Subcutaneous abdominal adipose tissue (tissue), 5 donors: ENCODE measurements at regions not wholly inside any gene's neighbourhood (a gene's known extent, or its start where the extent isn't known, plus 50 kb on each side); places are given as distances from the start of the nearest gene placed in this dataset.

Source experiments
- H3K27ac ChIP-seq: one replicate; pipeline ENCODE4 v1.7.0; 2013; ENCODE audit warnings: low read depth, mild to moderate bottlenecking, inconsistent platforms, low read length, moderate library complexity
- H3K27me3 ChIP-seq, 5 donors: one replicate each; pipeline ENCODE4 v1.7.0; 2013; ENCODE audit warnings: low read length in 5 of 5, inconsistent platforms in 1 of 5; ENCODE audit not compliant: control insufficient read depth in 5 of 5, insufficient read depth in 4 of 5
- H3K36me3 ChIP-seq, 5 donors: one replicate each; pipeline ENCODE4 v1.7.0; 2013; ENCODE audit warnings: low read length in 5 of 5; ENCODE audit not compliant: control insufficient read depth in 5 of 5, insufficient read depth in 5 of 5
- H3K4me1 ChIP-seq, 5 donors: one replicate each; pipeline ENCODE4 v1.7.0; 2013; ENCODE audit warnings: low read length in 5 of 5, mild to moderate bottlenecking in 3 of 5, moderate library complexity in 1 of 5; ENCODE audit not compliant: control insufficient read depth in 5 of 5, insufficient read depth in 5 of 5
- H3K4me3 ChIP-seq, 5 donors: one replicate each; pipeline ENCODE4 v1.7.0; 2013; ENCODE audit warnings: low read length in 5 of 5, low read depth in 1 of 5
- H3K9ac ChIP-seq, 5 donors: one replicate each; pipeline ENCODE4 v1.7.0; 2013; ENCODE audit warnings: low read length in 5 of 5, mild to moderate bottlenecking in 4 of 5, moderate library complexity in 3 of 5
- H3K9me3 ChIP-seq, 5 donors: one replicate each; pipeline ENCODE4 v1.7.0; 2013; ENCODE audit warnings: low read length in 5 of 5; ENCODE audit not compliant: control insufficient read depth in 5 of 5
- donor health status: healthy.
- donor health status: healthy.
- donor health status: healthy.
- donor health status: healthy.
- donor health status: healthy.

DNA sequence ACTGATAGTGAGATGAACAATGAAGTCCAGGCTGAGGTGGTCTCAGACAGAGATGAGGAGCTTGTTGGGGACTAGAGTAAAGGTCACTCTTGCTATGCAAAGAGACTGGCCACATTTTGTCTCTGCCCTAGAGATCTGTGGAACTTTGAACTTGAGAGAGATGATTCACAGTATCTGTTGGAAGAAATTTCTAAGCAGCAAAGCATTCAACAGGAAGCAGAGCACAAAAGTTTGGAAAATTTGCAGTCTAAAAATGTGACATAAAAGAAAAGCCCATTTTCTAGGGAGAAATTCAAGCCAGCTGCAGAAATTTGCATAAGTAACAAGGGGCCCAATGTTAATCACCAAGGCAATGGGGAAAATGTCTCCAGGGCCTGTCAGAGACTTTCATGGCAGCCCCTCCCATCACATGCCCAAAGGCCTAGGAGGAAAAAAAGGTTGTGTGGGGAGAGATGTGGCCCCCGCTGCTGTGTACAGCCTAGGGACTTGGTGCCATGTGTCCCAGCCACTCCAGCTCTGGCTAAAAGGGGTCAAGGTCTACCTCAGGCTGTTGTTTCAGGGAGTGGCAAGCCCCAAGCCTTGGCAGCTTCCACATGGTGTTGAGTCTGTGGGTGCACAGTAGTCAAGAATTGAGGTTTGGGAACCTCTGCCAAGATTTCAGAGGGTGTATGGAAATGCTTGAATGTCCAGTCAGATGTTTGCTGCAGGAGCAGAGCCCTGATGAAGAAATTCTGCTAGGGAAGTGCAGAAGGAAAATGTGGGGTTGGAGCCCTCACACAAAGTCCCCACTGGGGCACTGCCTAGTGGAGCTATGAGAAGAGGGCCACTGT is 262.8 kb downstream of the DKK2 start:
- peaks cover 0 to 12% (median 8%) of the 10 kb centered on the region in 5 donors for H3K4me1 ChIP-seq
- H3K27me3 ChIP-seq: no peaks in the 10 kb centered on the region
- H3K36me3 ChIP-seq: no peaks in the 10 kb centered on the region
- no peak overlapping the region for H3K27ac ChIP-seq
- no peak overlapping the region for H3K4me3 ChIP-seq
- no peak overlapping the region for H3K9ac ChIP-seq
- no peaks in the 10 kb centered on the region for H3K9me3 ChIP-seq

- Histone ChIP-seq H3K9me3 (no peaks in the 10 kb centered on the region), H3K9ac (no peak overlapping the region), H3K4me1 (peaks cover 2 to 22% (median 13%) of the 10 kb centered on the region in 5 donors), H3K27ac (no peak overlapping the region), H3K27me3 (no peaks in the 10 kb centered on the region), H3K36me3 (no peaks in the 10 kb centered on the region), H3K4me3 (no peak overlapping the region)
These were observed 268.1 kb downstream of the DKK2 start for GRCh38 chr4:106767991-106768390.

DNA sequence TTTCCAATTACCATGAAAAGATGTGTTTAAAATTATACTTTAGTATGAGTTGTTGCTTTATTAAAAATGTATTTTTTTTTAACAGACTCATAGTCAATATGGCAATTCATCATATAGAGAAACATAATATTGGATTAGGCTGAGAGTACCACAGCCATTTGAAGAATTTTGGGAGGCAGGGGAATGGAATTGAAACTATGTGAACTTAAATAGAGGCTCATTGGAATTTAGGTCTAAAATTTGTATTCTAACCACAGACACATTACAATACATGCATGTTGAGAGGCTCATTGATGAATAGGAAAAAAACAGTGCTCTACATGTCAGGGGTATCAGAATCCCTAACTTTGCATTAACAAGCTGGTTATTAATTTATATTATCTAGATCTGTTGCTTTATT is 269.6 kb downstream of the DKK2 start:
- Histone ChIP-seq H3K9ac (no peak overlapping the region), H3K4me3 (no peak overlapping the region), H3K27me3 (no peaks in the 10 kb centered on the region), H3K27ac (no peak overlapping the region), H3K4me1 (peaks cover 3 to 32% (median 15%) of the 10 kb centered on the region in 5 donors), H3K36me3 (no peaks in the 10 kb centered on the region), H3K9me3 (no peaks in the 10 kb centered on the region)

DNA sequence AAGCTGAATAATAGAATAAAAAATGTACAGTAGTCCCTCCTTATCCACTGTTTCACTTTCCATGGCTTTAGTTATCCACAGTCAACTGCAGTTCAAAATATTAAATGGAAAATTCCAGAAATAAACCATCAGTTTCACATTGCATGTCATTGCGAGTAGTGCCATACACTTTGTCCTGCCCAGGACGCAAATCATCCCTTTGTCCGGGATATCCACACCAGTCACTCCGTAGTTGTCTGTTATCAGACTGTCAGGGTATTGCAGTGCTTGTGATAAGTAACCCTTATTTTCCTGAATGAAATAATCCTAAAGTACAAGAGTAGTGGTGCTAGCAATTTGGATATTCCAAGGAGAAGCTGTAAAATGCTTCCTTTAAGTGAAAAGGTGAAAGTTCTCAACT is 271.3 kb downstream of the DKK2 start:
- Histone ChIP-seq H3K27ac (no peak overlapping the region), H3K4me1 (peaks cover 3 to 32% (median 15%) of the 10 kb centered on the region in 5 donors), H3K27me3 (no peaks in the 10 kb centered on the region), H3K4me3 (no peak overlapping the region), H3K9me3 (no peaks in the 10 kb centered on the region), H3K9ac (no peak overlapping the region), H3K36me3 (no peaks in the 10 kb centered on the region)

- Histone ChIP-seq H3K4me3 (peak overlapping the region in 1 of 5 donors; percentile 28), H3K36me3 (no peaks in the 10 kb centered on the region), H3K4me1 (peaks cover 3 to 24% (median 4%) of the 10 kb centered on the region in 5 donors), H3K27me3 (no peaks in the 10 kb centered on the region), H3K27ac (peak overlapping the region; percentile 5), H3K9ac (no peak overlapping the region), H3K9me3 (no peaks in the 10 kb centered on the region)
These were observed 273.3 kb downstream of the DKK2 start for GRCh38 chr4:106762666-106763443.

DNA sequence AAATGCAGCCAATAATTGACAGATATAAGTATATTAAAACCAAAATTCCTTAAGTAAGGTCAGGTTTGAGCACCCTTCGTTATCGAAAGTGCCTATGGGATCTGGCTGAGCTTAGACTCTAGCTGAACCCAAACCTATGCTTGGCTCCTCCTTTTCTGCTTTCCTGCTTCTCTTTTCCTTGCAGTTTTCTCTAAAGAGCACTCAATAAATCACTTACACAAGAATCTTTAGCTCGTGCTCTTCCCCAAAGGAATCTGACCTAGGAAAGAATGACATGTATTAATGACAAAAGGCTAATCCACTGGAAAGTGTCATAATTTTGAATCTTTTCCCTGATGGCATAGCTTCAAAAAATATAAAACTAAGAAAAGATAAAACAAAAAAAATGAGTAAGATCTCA is 282.7 kb downstream of the DKK2 start:
- Histone ChIP-seq H3K9ac (no peak overlapping the region), H3K27ac (no peak overlapping the region), H3K4me3 (no peak overlapping the region), H3K27me3 (no peaks in the 10 kb centered on the region), H3K4me1 (peaks cover 0 to 10% (median 2%) of the 10 kb centered on the region in 5 donors), H3K36me3 (no peaks in the 10 kb centered on the region), H3K9me3 (peaks cover 0 to 4% (median 0%) of the 10 kb centered on the region in 5 donors)

- Histone ChIP-seq H3K9me3 (peaks cover 0 to 2% (median 0%) of the 10 kb centered on the region in 5 donors), H3K36me3 (no peaks in the 10 kb centered on the region), H3K4me3 (no peak overlapping the region), H3K27ac (no peak overlapping the region), H3K4me1 (no peaks in the 10 kb centered on the region), H3K27me3 (no peaks in the 10 kb centered on the region), H3K9ac (no peak overlapping the region)
These were observed 289.7 kb downstream of the DKK2 start for GRCh38 chr4:106746451-106746850.

GRCh38 chr4:106738121-106738520 is 298.0 kb downstream of the DKK2 start:
- Histone ChIP-seq H3K9me3 (no peaks in the 10 kb centered on the region), H3K4me1 (peaks cover 0 to 3% (median 0%) of the 10 kb centered on the region in 5 donors), H3K27me3 (no peaks in the 10 kb centered on the region), H3K36me3 (no peaks in the 10 kb centered on the region), H3K4me3 (no peak overlapping the region), H3K27ac (no peak overlapping the region), H3K9ac (no peak overlapping the region)

DNA sequence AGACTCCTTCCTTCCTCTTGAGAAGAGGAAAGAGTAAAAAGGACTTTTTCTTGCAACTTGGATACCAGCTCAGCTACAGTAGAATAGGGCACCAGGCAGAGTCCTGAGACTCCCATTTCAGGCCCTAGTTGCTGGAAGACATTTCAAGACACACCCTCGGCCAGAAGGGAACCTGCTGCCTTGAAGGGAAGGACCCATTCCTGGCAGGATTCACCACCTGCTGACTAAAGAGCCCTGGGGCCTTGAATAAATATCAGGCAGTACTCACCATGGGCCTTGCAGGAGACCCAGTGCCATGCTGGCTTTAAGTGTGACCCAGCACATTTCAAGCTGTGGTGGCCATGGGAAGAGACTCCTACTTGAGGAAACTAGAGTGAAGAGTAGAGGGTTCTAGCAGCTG is 317.6 kb downstream of the DKK2 start:
- no peaks in the 10 kb centered on the region for H3K4me1 ChIP-seq
- no peak overlapping the region for H3K27ac ChIP-seq
- no peak overlapping the region for H3K9ac ChIP-seq
- no peaks in the 10 kb centered on the region for H3K36me3 ChIP-seq
- no peaks in the 10 kb centered on the region for H3K9me3 ChIP-seq
- H3K4me3 ChIP-seq: no peak overlapping the region
- no peaks in the 10 kb centered on the region for H3K27me3 ChIP-seq

DNA sequence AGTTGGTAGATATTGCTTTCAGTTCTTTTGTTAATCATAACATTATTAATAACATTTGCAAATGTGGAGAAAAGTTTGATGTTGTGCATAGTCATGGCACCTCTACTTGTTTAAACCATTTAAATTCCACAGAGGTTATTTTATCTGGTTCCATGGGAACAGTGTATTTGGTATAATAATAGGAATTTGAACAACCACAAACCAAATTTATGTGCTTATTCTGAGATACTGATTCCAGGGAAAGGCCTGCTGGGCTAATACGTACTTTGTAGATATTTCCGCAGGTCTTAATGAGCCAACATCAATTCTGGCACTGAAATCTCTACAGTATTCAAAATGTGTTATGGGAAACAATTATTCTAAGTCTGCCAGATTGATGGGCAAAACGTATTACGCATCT is 319.0 kb downstream of the DKK2 start:
- Histone ChIP-seq H3K27ac (no peak overlapping the region), H3K36me3 (no peaks in the 10 kb centered on the region), H3K4me3 (no peak overlapping the region), H3K4me1 (no peaks in the 10 kb centered on the region), H3K9me3 (no peaks in the 10 kb centered on the region), H3K27me3 (no peaks in the 10 kb centered on the region), H3K9ac (no peak overlapping the region)
